Umbilical cord (tissue), 1 donor: ENCODE measurements at regions not wholly inside any gene's neighbourhood (a gene's known extent, or its start where the extent isn't known, plus 50 kb on each side); places are given as distances from the start of the nearest gene placed in this dataset.
"Not testable (repeated sequence)": the region's sequence is repeated elsewhere in the genome, so short reads cannot be mapped to it uniquely, and the experiment has no call there.

Experiments
- DNase-seq: peaks from one replicate; pipeline ENCODE4 v3.0.0-alpha.2; 2015; ENCODE audit warnings: low spot score

- DNase-seq: peak; percentile 24
Observed at GRCh38 chr3:61381745-61382392, 130.6 kb upstream of the FHIT start.

DNA sequence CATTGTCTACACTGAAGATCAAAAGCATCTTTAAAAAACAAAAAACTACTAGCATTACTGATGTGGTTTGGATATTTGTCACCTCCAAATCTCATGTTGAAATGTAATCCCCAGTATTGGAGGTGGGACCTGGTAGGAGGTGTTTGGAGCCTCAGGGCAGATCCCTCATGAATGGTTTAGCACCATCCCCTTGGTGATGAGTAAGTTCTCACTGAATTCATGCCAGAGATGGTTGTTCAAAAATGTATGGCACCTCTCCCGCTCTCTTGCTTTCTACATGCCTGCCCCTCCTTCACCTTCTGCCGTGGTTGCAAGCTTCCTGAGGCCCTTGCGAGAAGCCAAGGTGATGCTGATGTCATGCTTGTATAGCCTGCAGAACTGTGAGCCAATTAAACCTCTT, 136.6 kb upstream of the FHIT start:
- DNase-seq: no peak

- not testable (repeated sequence) for DNase-seq
Observed at GRCh38 chr3:61393480-61393947, 142.3 kb upstream of the FHIT start.

- DNase-seq: no peak
Observed at GRCh38 chr3:61401359-61401758, 150.1 kb upstream of the FHIT start.

- no peak for DNase-seq
Observed at GRCh38 chr3:61407397-61407796, 154.0 kb upstream of the PTPRG start.

DNA sequence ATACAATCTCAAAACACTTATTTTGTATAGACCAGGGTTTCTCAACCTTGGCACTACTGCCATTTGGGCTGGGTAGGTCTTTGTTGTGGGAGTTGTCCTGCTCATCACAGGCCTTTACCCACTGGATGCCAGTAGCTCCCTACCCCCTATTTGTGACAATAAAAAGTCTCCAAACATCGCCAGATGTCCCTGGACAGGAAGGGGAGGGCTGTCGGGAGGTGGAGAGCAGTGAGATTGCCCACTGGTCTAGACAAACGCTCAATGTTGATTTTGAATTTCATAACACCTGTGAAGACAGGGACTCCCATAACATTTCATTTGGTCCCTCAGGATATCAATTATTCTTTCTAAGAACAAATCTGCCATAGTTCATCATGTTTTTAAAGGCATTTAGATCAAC, 151.7 kb upstream of the PTPRG start:
- no peak for DNase-seq

- not testable (repeated sequence) for DNase-seq
Observed at GRCh38 chr3:61410358-61410757, 151.0 kb upstream of the PTPRG start.

DNA sequence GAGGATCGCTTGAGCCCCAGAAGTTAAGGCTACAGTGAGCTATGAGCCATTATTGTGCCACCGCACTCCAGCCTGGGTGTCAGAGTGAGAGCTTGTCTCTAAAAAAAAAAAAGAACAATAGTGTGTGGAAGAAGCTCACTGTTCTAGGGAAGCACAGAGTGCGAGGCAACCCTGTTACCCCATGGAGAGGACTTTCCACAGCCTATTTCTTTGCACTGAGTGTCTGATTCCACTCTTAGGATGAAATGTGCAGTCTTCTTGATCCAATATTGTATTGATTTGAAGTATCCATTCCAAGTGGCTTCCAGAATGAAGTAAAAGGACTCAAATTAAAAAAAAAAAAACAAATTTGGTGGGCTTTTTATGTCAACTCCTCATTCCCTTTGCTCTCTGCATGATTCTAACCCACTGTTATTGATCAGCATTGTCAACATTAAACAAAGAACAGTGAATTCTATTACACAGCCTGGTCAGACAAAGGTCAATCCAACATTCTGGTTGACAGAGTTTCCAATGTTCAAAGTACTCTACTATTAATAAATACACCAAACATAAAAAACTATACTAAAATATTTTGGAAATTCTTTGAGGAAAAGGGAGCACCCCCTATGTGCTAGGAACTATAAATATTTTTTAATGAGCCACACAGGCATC, 150.2 kb upstream of the PTPRG start:
- no peak for DNase-seq

DNA sequence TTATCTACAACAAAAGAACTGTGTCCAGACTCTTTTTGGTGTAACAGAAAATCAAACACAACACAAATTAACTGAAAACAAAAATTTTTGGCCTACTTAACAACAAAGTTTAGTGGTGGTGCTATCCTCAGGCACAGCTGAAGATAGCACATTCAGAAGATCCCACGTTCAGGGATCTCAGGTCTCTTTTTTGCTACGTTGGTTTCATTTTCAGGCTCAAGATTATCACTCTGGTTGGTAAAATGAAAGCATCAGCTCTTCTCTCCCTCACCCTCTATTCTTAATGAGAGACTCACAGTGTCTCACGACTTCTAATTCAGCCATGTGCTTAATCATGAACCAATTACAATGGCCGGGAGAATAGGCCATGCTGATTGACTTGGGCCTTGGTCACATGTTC, 146.9 kb upstream of the PTPRG start:
- DNase-seq: no peak

DNA sequence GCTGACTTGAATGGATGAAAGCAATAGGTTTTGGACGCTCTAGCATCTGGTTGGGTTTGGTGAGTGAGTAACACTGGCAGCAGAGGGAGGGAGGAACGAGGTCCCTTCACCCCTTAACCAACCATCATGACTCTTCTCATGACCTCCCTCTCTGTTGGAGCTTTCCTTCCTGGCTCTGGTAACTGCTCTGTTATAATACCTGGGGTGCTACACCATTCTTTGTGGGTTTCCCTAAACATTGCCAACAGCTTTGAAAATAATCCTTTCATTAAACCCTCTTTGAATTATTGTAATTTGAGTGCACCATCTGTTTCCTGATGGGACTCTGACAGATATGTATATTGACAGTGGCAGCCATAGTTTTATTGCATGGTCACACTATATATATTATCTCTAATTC, 146.2 kb upstream of the PTPRG start:
- no peak for DNase-seq

- DNase-seq: no peak
Observed at GRCh38 chr3:61416618-61417017, 144.8 kb upstream of the PTPRG start.

- DNase-seq: no peak
Observed at GRCh38 chr3:61417352-61417751, 144.0 kb upstream of the PTPRG start.

DNA sequence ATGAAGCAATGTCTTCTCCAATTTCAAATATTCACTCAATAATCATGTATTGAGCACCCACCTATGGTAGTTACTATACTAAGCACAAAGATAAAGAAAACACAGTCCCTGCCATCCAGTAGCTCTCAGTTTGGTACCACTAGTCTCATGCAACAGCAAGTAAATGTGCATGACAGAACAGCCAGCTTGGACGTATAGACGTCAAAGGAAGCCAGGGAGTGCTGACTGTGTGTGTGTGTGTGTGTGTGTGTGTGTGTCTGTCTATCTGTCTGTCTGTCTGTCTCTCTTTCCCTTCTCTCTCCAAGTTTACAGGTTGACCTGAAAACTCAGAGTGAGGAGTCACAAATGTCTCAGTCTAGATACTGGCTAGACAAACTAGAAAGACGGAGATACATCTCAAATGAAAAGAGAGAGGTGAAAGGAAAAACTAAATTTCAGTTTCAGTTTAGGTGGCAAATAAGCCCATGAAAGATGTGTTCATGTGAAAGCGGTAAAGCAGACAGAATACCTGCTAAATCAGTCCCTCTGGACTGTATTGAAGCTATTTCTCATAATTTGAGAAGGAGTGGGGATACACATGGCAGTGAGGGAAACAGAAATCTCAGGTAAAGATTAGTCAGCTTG, 141.1 kb upstream of the PTPRG start:
- no peak for DNase-seq

DNA sequence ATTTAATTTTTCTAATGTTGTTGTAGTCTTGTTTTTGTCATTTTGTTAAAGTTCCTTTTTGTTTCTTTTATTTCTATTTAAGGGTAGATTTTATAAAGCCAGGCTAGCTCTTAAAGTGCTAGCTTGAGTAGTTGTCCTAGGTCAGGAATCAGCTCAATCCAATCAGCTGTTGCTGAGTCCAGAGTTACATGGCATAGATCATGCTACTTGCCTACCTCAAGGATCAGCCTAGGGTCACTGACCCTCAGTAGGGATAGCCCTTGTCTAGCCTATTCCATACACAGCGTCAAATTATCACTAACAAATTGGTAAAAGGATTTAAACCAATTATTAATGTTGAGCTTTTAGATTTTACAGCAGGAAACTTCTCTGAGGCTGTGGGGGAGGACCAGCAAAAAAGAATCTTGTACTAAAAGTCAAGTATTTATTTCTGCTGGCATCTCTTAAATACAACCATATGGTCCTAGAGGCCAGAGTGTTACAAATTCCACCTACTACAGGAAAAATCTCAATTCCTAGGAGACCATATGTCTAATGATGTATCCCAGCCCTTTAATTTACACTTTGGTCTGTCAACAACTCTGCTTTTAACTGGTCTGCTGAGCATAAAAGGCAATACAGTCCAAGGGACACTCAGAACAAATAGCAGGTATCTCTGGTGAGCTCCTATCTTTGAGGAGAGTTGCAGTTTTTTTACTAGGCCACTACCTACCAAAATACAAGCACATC, 138.3 kb upstream of the PTPRG start:
- no peak for DNase-seq

GRCh38 chr3:61425356-61425755, 136.0 kb upstream of the PTPRG start:
- DNase-seq: no peak

GRCh38 chr3:61429106-61429505, 132.3 kb upstream of the PTPRG start:
- DNase-seq: no peak

DNA sequence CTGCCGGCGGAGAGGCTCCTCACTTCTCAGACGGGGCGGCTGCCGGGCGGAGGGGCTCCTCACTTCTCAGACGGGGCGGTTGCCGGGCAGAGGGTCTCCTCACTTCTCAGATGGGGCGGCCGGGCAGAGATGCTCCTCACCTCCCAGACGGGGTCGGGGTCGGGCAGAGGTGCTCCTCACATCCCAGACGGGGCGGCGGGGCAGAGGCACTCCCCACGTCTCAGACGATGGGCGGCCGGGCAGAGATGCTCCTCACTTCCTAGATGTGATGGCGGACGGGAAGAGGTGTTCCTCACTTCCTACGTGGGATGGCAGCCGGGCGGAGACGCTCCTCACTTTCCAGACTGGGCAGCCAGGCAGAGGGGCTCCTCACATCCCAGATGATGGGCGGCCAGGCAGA, 126.5 kb upstream of the PTPRG start:
- not testable (repeated sequence) for DNase-seq

GRCh38 chr3:61435361-61435760, 126.0 kb upstream of the PTPRG start:
- DNase-seq: not testable (repeated sequence)

GRCh38 chr3:61438253-61439121, 122.9 kb upstream of the PTPRG start:
- DNase-seq: no peak

GRCh38 chr3:61439122-61439458, 122.3 kb upstream of the PTPRG start:
- DNase-seq: no peak

- no peak for DNase-seq
Observed at GRCh38 chr3:61442696-61443095, 118.7 kb upstream of the PTPRG start.

DNA sequence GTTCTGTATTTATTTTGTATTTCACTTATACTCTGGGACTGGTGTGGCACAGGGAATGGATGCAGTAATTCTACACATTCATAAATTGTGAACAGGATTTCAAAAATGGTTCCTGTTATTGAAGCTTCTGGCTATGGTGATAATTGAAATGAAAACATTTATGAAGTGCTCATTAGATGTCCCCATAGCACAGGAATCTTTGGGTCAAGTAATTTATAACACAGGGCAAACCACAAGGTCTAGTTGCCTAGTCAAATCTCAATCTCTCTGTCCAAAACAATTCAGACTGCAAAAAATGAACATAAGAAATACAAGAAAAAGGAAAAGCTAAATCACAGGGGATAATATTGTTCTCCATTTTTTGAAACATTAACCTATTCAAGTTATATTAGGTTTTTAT, 117.5 kb upstream of the PTPRG start:
- no peak for DNase-seq
